Hepatocyte (in vitro differentiated cells): ENCODE measurements at regions not wholly inside any gene's neighbourhood (a gene's known extent, or its start where the extent isn't known, plus 50 kb on each side); places are given as distances from the start of the nearest gene placed in this dataset.

ENCODE experiments used
- DNase-seq: peaks from one replicate; pipeline ENCODE4 v3.0.0-alpha.2; 2016; ENCODE audit warnings: low spot score
- H2AFZ ChIP-seq: fragments of 200-600 bp; sonication (generic); 2 replicates; pipeline ENCODE4 v1.6.0; 2016; ENCODE audit warnings: antibody characterized with exemption, mild to moderate bottlenecking
- H3K27ac ChIP-seq: fragments of 200-600 bp; sonication (generic); 2 replicates; pipeline ENCODE4 v1.5.1; 2016; ENCODE audit warnings: mild to moderate bottlenecking
- H3K27me3 ChIP-seq: fragments of 200-600 bp; sonication (generic); 2 replicates; pipeline ENCODE4 v1.6.1; 2016
- H3K36me3 ChIP-seq: fragments of 200-600 bp; sonication (generic); replicated peaks from 2 replicates; pipeline ENCODE4 v1.5.1; 2016; ENCODE audit warnings: low read depth; ENCODE audit not compliant: insufficient read depth
- H3K4me1 ChIP-seq: fragments of 200-600 bp; sonication (generic); 2 replicates; pipeline ENCODE4 v1.5.1; 2016; ENCODE audit warnings: mild to moderate bottlenecking, moderate library complexity; ENCODE audit not compliant: insufficient read depth
- H3K4me2 ChIP-seq: fragments of 200-600 bp; sonication (generic); 2 replicates; pipeline ENCODE4 v1.6.0; 2016
- H3K4me3 ChIP-seq: fragments of 200-600 bp; sonication (generic); 2 replicates; pipeline ENCODE4 v1.5.1; 2016; ENCODE audit warnings: mild to moderate bottlenecking
- H3K79me2 ChIP-seq: fragments of 200-600 bp; sonication (generic); 2 replicates; pipeline ENCODE4 v1.6.0; 2017; ENCODE audit warnings: mild to moderate bottlenecking
- H3K9me2 ChIP-seq: fragments of 200-600 bp; sonication (generic); replicated peaks from 2 replicates; pipeline ENCODE4 v1.6.0; 2017; ENCODE audit warnings: mild to moderate bottlenecking; ENCODE audit not compliant: insufficient read depth
- H3K9me3 ChIP-seq: fragments of 200-600 bp; sonication (generic); 2 replicates; pipeline ENCODE4 v1.5.1; 2016; ENCODE audit warnings: low read depth, mild to moderate bottlenecking
- H4K20me1 ChIP-seq: fragments of 200-600 bp; sonication (generic); 2 replicates; pipeline ENCODE4 v1.6.0; 2016; ENCODE audit warnings: mild to moderate bottlenecking; ENCODE audit not compliant: insufficient read depth, poor library complexity, severe bottlenecking
- EZH2 ChIP-seq: fragments of 200-600 bp; sonication (generic); IDR thresholded peaks from 2 replicates; pipeline ENCODE4 v1.6.1; 2016; ENCODE audit warnings: antibody characterized with exemption, mild to moderate bottlenecking, borderline replicate concordance
- EZH2phosphoT487 ChIP-seq: fragments of 200-600 bp; sonication (generic); IDR thresholded peaks from one replicate; pipeline ENCODE4 v1.6.1; 2018; ENCODE audit warnings: antibody characterized with exemption, mild to moderate bottlenecking, low read depth, moderate library complexity; ENCODE audit not compliant: unreplicated experiment, severe bottlenecking
- WGBS: methylation state at CpG from one replicate; pipeline ENCODE4 v1.1.6; 2016; ENCODE audit warnings: low lambda C conversion rate; ENCODE audit errors: missing lambda C conversion rate; 5-methylcytosine and 5-hydroxymethylcytosine counted together
- TF ChIP-seq, protein P1 (sequence below): fragments of 200-600 bp; sonication (generic); IDR thresholded peaks from 2 replicates; pipeline ENCODE4 v1.5.1; 2016; ENCODE audit warnings: antibody characterized with exemption, mild to moderate bottlenecking; ENCODE audit not compliant: poor library complexity

GRCh38 chr6:120874422-120874821 is 459.9 kb downstream of the TBC1D32 start:
- H3K9me3 ChIP-seq: no peaks in the 10 kb centered on the region
- no peak overlapping the region for H2AFZ ChIP-seq
- WGBS: 86% methylated on average over 6 of the region's 6 CpGs
- no peaks in the 10 kb centered on the region for H4K20me1 ChIP-seq
- H3K4me3 ChIP-seq: no peak overlapping the region
- no peak overlapping the region for H3K27ac ChIP-seq
- no peaks in the 10 kb centered on the region for H3K4me1 ChIP-seq
- no peaks in the 10 kb centered on the region for H3K79me2 ChIP-seq
- no peaks in the 10 kb centered on the region for H3K9me2 ChIP-seq
- no peaks in the 10 kb centered on the region for H3K27me3 ChIP-seq
- H3K36me3 ChIP-seq: no peaks in the 10 kb centered on the region
- no peak for TF ChIP-seq EZH2phosphoT487
- TF ChIP-seq, protein P1, sequence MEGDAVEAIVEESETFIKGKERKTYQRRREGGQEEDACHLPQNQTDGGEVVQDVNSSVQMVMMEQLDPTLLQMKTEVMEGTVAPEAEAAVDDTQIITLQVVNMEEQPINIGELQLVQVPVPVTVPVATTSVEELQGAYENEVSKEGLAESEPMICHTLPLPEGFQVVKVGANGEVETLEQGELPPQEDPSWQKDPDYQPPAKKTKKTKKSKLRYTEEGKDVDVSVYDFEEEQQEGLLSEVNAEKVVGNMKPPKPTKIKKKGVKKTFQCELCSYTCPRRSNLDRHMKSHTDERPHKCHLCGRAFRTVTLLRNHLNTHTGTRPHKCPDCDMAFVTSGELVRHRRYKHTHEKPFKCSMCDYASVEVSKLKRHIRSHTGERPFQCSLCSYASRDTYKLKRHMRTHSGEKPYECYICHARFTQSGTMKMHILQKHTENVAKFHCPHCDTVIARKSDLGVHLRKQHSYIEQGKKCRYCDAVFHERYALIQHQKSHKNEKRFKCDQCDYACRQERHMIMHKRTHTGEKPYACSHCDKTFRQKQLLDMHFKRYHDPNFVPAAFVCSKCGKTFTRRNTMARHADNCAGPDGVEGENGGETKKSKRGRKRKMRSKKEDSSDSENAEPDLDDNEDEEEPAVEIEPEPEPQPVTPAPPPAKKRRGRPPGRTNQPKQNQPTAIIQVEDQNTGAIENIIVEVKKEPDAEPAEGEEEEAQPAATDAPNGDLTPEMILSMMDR: no peak
- TF ChIP-seq EZH2: no peak
- DNase-seq: no peak
- H3K4me2 ChIP-seq: no peak overlapping the region

- H3K9me3 ChIP-seq: no peaks in the 10 kb centered on the region
- TF ChIP-seq, protein P1: no peak
- TF ChIP-seq EZH2: no peak
- TF ChIP-seq EZH2phosphoT487: no peak
- no peaks in the 10 kb centered on the region for H4K20me1 ChIP-seq
- H3K27me3 ChIP-seq: no peaks in the 10 kb centered on the region
- H3K36me3 ChIP-seq: no peaks in the 10 kb centered on the region
- H3K4me2 ChIP-seq: no peak overlapping the region
- H3K4me3 ChIP-seq: no peak overlapping the region
- no peak for DNase-seq
- no peak overlapping the region for H3K27ac ChIP-seq
- H3K79me2 ChIP-seq: no peaks in the 10 kb centered on the region
- H3K4me1 ChIP-seq: no peaks in the 10 kb centered on the region
- 94% methylated on average over 7 of the region's 7 CpGs for WGBS
- H2AFZ ChIP-seq: no peak overlapping the region
- H3K9me2 ChIP-seq: no peaks in the 10 kb centered on the region
Measured at GRCh38 chr6:120873125-120873865, 461.0 kb downstream of the TBC1D32 start.

GRCh38 chr6:120872262-120872578 is 462.1 kb downstream of the TBC1D32 start:
- TF ChIP-seq, protein P1: no peak
- TF ChIP-seq EZH2 (no peak), EZH2phosphoT487 (no peak)
- H3K36me3 ChIP-seq: no peaks in the 10 kb centered on the region

More at GRCh38 chr6:120872262-120872578, 462.1 kb downstream of the TBC1D32 start:
- H3K4me3 ChIP-seq: no peak overlapping the region
- H3K9me3 ChIP-seq: no peaks in the 10 kb centered on the region
- no peaks in the 10 kb centered on the region for H3K9me2 ChIP-seq
- no peak overlapping the region for H2AFZ ChIP-seq
- H3K79me2 ChIP-seq: no peaks in the 10 kb centered on the region
- WGBS: 92% methylated on average over 10 of the region's 10 CpGs
- H4K20me1 ChIP-seq: no peaks in the 10 kb centered on the region
- H3K4me1 ChIP-seq: no peaks in the 10 kb centered on the region
- H3K4me2 ChIP-seq: no peak overlapping the region
- H3K27ac ChIP-seq: no peak overlapping the region
- H3K27me3 ChIP-seq: no peaks in the 10 kb centered on the region
- DNase-seq: no peak
